Peyer's patch (tissue), 4 donors: ENCODE measurements at regions not wholly inside any gene's neighbourhood (a gene's known extent, or its start where the extent isn't known, plus 50 kb on each side); places are given as distances from the start of the nearest gene placed in this dataset.

Experiments
- DNase-seq, 3 donors: peaks; one replicate each; pipeline ENCODE4 v3.0.0-alpha.2; 2017 to 2019
- H3K27ac ChIP-seq, 4 donors: fragments of 200-600 bp; sonication (generic); one replicate each; pipeline ENCODE4 v1.5.1; 2016 to 2019
- H3K27me3 ChIP-seq, 2 donors: fragments of 200-600 bp; sonication (generic); one replicate each; pipeline ENCODE4 v1.5.1; 2019
- H3K36me3 ChIP-seq, 3 donors: fragments of 200-600 bp; sonication (generic); one replicate each; pipeline ENCODE4 v1.5.1; 2016 to 2019
- H3K4me1 ChIP-seq, 4 donors: fragments of 200-600 bp; sonication (generic); one replicate each; pipeline ENCODE4 v1.5.1; 2016 to 2019
- H3K4me3 ChIP-seq, 4 donors: fragments of 200-600 bp; sonication (generic); 1 replicate in 3 of 4; 2 replicates in 1 of 4; pipeline ENCODE4 v1.5.1; 2016 to 2019; ENCODE audit warnings: mild to moderate bottlenecking in 1 of 4
- H3K9me3 ChIP-seq, 4 donors: fragments of 200-600 bp; sonication (generic); one replicate each; pipeline ENCODE4 v1.5.1; 2016 to 2019; ENCODE audit warnings: mild to moderate bottlenecking in 1 of 4
- POLR2A ChIP-seq, 2 donors: fragments of 450-650 bp; IDR thresholded peaks; one replicate each; pipeline ENCODE4 v1.5.1; 2017; ENCODE audit warnings: antibody characterized with exemption in 2 of 2, mild to moderate bottlenecking in 2 of 2, moderate library complexity in 2 of 2
- TF ChIP-seq, protein P1 (sequence below), 6 experiments: fragments of 450-650 bp in 4 of 6; fragments of 200-600 bp in 2 of 6; sonication (generic) in 1 of 6; IDR thresholded peaks; one replicate each; pipeline ENCODE4 v1.5.1; 2017 to 2019; ENCODE audit warnings: antibody characterized with exemption in 6 of 6, mild to moderate bottlenecking in 3 of 6, moderate library complexity in 1 of 6

DNA sequence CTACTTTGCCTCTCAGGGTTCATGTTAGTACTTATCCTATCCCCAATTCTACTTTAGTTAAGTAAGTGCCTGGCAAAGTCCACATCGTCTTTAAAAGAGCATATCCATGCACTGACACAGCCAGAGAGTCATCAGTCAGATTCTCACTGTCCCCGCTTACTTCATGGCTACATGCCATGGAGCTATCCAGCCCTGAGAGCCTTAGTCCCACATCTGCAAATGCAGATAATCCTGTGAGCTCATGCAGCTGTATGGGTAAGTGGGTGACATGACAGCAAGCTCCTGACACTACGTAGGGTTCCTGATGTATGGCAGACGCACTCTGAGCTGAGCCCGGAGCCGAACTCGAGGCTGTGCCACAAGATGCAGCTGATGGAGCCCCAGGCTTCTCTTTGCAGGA is 661.5 kb downstream of the LIG4 start:
- no peak for DNase-seq
- Histone ChIP-seq H3K4me1 (no peaks in the 10 kb centered on the region), H3K27me3 (no peaks in the 10 kb centered on the region), H3K9me3 (no peaks in the 10 kb centered on the region), H3K27ac (no peak overlapping the region), H3K36me3 (no peaks in the 10 kb centered on the region), H3K4me3 (no peak overlapping the region)
- TF ChIP-seq, protein P1, sequence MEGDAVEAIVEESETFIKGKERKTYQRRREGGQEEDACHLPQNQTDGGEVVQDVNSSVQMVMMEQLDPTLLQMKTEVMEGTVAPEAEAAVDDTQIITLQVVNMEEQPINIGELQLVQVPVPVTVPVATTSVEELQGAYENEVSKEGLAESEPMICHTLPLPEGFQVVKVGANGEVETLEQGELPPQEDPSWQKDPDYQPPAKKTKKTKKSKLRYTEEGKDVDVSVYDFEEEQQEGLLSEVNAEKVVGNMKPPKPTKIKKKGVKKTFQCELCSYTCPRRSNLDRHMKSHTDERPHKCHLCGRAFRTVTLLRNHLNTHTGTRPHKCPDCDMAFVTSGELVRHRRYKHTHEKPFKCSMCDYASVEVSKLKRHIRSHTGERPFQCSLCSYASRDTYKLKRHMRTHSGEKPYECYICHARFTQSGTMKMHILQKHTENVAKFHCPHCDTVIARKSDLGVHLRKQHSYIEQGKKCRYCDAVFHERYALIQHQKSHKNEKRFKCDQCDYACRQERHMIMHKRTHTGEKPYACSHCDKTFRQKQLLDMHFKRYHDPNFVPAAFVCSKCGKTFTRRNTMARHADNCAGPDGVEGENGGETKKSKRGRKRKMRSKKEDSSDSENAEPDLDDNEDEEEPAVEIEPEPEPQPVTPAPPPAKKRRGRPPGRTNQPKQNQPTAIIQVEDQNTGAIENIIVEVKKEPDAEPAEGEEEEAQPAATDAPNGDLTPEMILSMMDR (IDR thresholded peaks at IDR 0.05), result no peak
- TF ChIP-seq POLR2A (IDR thresholded peaks at IDR 0.05), result no peak

DNA sequence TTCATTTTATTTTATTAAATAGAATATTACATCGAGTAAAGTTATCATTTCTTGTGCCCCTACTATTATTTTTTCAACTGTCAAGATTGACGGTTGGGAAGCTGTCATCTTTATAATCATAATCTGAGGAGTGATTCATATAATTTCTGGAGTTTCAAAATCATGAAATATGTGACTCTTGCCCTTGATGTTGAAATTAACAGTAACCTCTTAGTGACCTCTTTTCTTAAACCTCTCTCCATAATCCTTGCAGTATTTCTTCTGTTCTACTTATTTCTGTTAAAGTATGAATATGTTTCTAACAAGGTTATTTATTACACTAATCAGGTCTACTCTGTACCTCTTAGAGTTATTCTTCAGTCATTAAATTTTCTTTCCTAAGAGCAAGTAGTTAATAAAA is 663.8 kb downstream of the LIG4 start:
- H3K9me3 ChIP-seq, result no peaks in the 10 kb centered on the region
- no peak overlapping the region for H3K4me3 ChIP-seq
- no peaks in the 10 kb centered on the region for H3K4me1 ChIP-seq
- DNase-seq, result no peak
- H3K36me3 ChIP-seq, result no peaks in the 10 kb centered on the region
- TF ChIP-seq, protein P1 (IDR thresholded peaks at IDR 0.05), result no peak
- no peak for TF ChIP-seq POLR2A (IDR thresholded peaks at IDR 0.05)
- no peak overlapping the region for H3K27ac ChIP-seq
- no peaks in the 10 kb centered on the region for H3K27me3 ChIP-seq

DNA sequence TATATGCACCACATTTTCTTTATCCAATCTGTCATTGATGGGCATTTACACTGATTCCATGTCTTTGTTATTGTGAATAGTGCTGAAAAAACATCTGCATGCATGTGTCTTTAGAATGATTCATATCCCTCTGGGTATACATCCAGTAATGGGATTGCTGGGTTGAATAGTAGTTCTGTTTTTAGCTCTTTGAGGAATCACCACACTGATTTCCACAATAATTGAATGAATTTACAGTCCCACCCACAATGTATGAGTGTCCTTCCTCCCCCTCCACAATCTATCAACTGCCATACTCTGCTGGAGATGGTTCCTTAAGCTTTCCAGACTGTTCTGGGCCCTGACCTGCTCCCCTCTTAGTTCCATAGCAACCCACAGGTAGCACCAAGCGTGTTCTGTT is 667.0 kb downstream of the LIG4 start:
- TF ChIP-seq POLR2A (IDR thresholded peaks at IDR 0.05), result no peak
- TF ChIP-seq, protein P1 (IDR thresholded peaks at IDR 0.05), result no peak
- Histone ChIP-seq H3K4me3 (no peak overlapping the region), H3K9me3 (no peaks in the 10 kb centered on the region), H3K4me1 (no peaks in the 10 kb centered on the region), H3K27me3 (no peaks in the 10 kb centered on the region), H3K36me3 (no peaks in the 10 kb centered on the region), H3K27ac (no peak overlapping the region)
- DNase-seq, result no peak

DNA sequence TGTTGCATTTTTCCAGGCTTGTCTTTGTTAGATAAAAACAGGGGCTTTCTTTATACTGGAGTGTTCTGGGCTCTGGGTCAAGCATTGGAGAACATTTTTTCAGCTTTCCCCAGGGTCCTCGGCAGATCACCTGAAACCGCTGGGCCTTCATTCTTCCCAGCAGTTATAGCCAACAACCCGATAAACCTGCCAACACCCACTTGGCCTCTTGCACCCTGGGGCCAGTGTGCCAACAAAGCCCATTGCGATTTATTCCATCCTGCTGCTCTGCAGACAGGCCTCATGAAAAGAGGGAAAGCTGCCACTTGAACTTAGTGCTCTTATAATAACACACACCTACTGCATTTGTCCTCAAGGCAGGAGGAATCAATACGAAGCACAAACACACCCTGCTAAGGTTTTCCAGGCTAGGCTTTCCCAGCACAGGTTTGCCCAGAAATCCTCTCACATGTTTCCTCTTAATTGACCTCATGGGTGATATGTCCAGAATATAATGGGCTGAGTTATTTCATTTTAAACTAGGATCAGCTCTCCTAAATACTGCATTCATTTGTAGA is 669.3 kb downstream of the LIG4 start:
- Histone ChIP-seq H3K27ac (no peak overlapping the region), H3K36me3 (no peaks in the 10 kb centered on the region), H3K27me3 (no peaks in the 10 kb centered on the region), H3K4me1 (no peaks in the 10 kb centered on the region), H3K9me3 (no peaks in the 10 kb centered on the region), H3K4me3 (no peak overlapping the region)
- DNase-seq, result no peak
- no peak for TF ChIP-seq POLR2A (IDR thresholded peaks at IDR 0.05)
- TF ChIP-seq, protein P1 (IDR thresholded peaks at IDR 0.05), result no peak

DNA sequence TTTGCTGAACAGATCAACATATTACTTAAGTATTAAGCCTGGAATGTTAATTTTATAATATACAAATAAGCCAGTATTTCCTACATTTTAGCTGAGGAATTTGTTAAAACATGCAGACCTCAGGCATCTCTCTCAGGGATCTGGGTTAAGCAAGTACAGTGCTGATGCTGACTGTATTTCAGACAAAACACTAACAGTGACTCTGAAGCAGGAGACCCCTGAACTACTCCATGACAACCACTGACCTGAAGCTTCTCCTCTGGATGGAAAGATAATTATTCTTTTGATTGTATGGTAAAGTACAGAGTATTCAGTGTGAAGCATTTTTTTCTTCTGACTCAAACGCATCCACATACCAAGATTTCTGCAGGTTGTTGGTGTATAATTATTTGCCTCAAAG is 680.8 kb downstream of the LIG4 start:
- H3K4me3 ChIP-seq, result no peak overlapping the region
- no peak overlapping the region for H3K27ac ChIP-seq
- no peaks in the 10 kb centered on the region for H3K36me3 ChIP-seq
- DNase-seq, result no peak
- TF ChIP-seq POLR2A (IDR thresholded peaks at IDR 0.05), result no peak
- TF ChIP-seq, protein P1 (IDR thresholded peaks at IDR 0.05), result no peak
- H3K4me1 ChIP-seq, result no peaks in the 10 kb centered on the region
- no peaks in the 10 kb centered on the region for H3K27me3 ChIP-seq
- H3K9me3 ChIP-seq, result no peaks in the 10 kb centered on the region

DNA sequence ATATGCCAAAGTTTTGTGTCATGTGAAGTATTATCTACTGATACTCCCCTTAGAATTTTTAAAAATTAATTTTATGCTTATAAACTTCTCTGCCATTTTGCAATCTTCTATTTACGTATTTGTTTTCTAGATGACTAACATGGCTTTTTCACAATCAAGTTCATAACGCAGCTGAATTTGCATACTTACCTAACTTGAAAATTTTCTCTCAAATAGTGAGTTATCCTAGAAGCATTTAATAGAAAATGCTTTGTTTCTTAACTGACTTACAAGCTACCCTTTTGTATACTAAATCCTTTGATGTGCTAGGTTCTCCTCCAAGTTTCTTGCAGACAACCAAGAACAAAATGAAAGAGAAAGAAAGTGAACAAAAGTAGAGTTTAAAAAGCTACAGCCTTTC is 683.5 kb downstream of the LIG4 start:
- Histone ChIP-seq H3K4me3 (no peak overlapping the region), H3K9me3 (no peaks in the 10 kb centered on the region), H3K27ac (no peak overlapping the region), H3K4me1 (no peaks in the 10 kb centered on the region), H3K36me3 (no peaks in the 10 kb centered on the region), H3K27me3 (no peaks in the 10 kb centered on the region)
- DNase-seq, result no peak
- TF ChIP-seq POLR2A (IDR thresholded peaks at IDR 0.05), result no peak
- TF ChIP-seq, protein P1 (IDR thresholded peaks at IDR 0.05), result no peak
